ENCODE measurements at regions not wholly inside any gene's neighbourhood (a gene's known extent, or its start where the extent isn't known, plus 50 kb on each side); places are given as distances from the start of the nearest gene placed in this dataset.

DNA sequence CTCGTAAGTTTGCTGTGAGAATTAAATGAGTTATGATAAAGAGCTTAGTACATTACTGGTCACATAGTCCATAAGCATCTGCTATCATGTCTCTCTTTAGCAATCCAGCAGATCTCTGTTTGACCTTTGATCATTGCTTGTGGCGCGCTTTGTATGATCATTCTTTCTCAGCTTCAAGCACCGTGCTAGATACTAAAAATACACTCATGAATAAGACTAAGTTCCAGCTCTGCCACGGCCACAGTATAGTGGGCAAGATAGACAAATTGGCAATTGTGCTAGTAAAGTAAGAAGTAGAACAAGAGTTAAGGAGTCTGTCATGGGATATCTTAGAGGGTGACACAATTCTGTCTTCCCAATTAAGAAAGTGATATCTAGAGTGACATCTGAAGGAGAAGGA, 75.2 kb upstream of the ADGRF1 start:
- DNase-seq (ENCODE audit: low read depth in 2 of 2), result no peak

DNA sequence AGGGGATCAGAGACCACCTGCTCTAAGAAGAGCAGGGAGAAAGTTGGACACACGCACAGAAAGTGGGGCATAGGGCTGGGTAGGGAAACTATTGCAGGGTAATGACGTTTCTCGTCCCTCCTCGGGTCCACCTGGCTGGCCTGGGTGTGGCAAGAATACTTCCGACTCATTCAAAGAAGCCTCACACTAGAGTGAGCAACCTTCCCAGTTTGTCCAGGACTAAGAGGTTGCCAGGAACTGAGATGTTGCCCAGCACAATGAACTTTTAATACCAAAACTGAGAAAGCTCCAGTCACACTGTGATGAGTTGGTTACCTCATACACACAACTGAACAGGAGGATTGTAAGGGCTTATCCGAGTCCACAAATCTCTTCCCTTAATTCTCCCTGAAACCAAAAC, 74.5 kb upstream of the ADGRF1 start:
- DNase-seq (ENCODE audit: low read depth in 2 of 2), result no peak

DNA sequence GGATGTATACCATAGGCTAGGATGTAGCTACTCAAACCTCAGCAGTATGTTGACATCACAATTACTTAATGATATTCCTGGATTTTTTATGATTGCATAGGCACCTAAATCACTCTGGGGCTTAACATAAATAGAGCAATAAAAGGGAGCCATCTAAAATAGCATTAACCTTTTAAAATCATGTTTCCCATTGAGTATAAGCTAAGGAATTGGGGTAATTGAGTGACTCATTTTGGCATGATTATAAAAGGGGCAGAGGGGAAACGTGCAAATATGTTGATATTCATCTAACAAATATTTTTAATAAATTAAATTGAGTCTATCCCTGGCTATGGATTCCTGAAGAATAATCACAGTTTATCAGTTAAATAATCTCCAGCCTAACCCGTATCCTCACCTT, 74.0 kb upstream of the ADGRF1 start:
- DNase-seq (ENCODE audit: low read depth in 2 of 2), result no peak

DNA sequence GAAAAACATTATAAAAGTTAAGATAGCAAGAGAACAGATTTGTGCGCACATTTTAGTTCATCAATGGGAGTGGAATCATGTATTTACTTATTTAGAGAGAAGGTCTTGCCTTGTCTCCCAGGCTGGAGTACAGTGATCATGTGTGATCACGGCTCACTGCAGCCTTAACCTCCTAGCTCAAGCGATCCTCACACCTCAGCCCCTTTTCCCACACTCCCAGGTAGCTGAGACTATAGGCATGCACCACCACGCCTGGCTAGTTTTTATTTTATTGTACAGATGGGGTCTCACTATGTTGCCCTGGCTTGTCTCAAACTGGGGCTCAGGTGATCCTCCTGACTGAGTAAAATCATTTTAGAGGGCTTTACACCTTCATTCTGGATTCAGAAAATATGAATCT, 72.3 kb upstream of the ADGRF1 start:
- DNase-seq (ENCODE audit: low read depth in 2 of 2), result no peak

DNA sequence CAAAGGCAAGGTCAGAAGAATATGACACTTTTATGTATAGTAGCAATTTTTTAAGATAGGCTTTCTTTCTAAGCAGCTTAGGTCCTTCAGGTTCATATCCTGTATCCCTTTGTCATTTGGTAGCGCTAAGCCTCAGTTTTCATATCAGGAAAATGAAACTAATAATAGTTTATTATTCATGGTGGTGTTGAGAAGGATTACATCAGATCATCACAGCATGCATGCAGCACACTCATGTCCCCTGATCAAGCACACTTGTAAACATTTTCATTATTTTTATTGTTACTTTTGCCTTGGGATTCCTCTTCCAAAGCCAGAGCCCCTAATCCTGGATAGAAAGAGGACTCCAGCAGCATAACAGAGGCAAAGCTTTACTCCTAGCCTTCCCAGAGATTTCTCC, 70.2 kb upstream of the ADGRF1 start:
- DNase-seq (ENCODE audit: low read depth in 2 of 2), result no peak

DNA sequence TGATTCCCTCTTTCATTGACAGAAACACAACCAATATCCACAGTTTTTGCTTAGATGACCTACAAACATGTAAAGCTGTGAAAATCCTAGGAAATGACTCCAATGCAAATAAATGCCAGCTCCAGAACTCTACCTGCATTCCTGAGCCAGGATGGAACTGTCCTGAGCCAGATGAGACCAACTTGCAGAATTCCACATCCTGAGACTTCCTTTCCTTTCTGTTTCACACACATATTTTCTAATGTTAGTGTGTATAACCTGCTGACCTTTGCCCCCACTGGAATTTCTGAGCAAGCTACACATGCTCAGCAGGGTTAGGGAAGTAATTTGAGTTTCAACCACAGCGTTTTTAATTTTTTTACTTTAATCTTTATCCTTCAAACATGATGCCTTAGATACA, 69.6 kb upstream of the ADGRF1 start:
- no peak for DNase-seq (ENCODE audit: low read depth in 2 of 2)

DNA sequence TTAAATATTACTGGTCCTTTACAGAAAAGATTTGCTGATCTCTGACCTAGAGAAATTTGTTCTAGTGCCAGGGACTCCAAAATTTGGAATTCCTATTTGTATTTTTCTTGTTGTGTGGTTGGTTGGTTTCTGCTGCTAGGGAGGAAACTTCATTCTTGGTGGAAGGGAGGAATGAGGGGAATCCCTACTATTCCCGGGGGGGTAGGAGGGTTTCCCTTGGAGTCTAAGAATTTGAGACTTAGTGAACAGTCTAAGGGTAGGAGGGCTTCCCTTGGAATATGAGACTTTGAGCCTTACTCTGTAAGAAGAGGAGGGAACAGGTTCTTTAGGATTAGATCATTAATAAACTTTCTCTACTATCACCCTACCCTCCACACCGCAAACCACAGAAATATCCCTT, 67.1 kb upstream of the ADGRF1 start:
- DNase-seq (ENCODE audit: low read depth in 2 of 2), result no peak

DNA sequence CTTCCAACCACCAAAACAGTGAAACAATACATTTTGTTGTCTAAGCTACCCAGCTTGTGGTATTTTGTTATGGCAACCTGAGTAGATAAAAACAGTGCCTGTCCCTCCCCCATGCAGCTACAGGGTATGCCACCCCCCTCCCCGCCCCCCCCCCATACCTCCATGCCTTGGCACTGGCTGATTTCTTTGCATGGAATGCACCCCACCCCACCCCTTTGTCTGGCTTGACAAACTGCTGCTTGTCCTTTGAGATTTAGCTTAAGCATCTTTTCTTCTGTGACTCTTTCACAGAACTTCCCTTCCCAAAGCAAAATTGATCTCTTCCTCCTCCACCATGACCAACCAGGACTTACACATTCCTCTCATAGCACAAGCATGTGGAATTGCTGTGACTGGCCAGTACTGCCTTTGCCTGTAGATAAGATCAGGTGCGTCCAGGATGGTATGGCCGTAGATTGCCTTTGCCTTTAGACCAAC, 64.6 kb upstream of the ADGRF1 start:
- no peak for DNase-seq (ENCODE audit: low read depth in 2 of 2)

DNA sequence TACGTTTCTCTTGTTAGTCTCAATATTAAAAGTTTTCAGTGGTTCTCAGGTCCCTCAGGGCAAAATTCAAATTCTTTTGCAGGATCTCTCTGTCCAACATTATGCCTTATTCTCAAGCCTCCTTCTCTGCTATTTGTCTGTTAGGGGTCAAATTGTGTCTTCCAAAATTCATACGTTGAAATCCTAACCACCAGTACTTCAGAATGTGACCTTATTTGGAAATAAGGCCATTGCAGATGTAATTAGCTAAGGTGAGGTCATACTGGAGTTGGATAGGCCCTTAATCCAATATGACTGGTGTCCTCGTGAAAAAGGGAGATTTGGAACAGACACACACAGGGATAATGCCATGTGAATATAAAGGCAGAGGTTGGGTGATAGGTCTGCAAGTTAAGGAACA, 64.1 kb upstream of the ADGRF1 start:
- no peak for DNase-seq (ENCODE audit: low read depth in 2 of 2)

DNA sequence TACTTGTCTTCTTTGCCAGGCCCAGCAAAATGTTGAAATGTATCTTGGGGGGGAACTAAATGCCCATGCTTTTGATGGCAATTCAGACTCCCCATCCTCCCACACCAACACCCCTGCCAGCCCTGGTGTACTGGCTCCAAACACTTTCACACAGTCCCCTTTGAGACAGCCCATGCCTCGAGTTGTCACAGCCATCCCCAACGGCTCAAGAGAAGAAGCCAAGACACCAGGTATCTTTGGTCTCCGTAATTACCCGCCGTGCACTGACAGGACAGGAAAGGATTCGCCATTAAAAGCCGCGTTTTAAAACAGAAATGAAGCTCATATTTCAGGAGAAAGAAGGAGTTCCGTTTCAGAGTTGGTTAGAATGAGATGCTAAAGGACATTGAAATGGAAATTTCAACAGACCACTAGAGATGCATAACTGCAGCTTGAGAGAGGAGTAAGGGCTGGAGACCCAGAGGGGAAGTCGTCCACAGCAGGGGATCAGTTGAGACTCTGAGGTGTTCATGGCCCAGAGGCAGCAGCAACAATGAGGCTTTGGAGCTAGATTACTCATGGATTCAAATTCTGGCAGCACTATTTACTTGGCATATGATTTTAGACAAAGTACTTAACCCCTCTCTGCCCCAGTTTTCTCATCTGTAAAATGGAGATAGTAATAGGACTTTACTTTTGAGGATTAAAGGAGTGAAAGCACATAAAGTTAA, 63.5 kb upstream of the ADGRF1 start:
- DNase-seq (ENCODE audit: low read depth in 2 of 2), result no peak

DNA sequence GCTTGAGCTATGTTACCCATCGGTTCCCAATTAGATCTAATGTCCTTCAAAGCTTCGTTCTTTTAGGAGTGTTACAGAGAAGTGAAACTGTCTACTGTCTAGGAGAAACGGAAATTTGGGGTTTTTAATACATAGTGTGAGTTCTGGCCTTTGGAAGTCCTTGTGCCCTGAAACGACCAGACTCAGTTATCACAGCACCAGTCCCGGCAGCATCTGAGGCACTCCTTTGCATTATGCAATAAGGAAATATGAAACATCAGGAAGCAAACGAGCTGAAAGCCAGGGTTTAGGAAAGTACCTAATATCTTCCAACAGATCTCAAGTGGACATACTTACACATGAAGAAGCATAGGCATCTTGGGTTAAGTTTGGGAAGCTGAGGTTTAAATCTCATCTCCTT, 61.8 kb upstream of the ADGRF1 start:
- no peak for DNase-seq (ENCODE audit: low read depth in 2 of 2)

DNA sequence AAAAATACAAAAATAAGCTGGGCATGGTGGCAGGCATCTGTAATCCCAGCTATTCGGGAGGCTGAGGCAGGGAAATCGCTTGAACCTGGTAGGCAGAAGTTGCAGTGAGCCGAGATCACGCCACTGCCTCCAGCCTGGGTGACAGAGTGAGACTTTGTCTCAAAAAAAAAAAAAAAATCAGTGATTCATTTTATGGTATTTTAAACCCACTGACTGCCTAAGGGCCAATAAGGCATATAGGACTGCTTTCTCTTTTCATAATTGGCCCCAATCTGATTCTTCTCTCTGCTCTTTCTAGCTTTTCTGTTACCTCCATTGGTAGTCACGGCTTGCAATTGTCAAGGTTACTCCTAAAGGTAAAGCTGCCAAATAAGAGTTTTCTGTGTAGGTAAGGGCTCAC, 60.2 kb upstream of the ADGRF1 start:
- DNase-seq (ENCODE audit: low read depth in 2 of 2), result no peak

DNA sequence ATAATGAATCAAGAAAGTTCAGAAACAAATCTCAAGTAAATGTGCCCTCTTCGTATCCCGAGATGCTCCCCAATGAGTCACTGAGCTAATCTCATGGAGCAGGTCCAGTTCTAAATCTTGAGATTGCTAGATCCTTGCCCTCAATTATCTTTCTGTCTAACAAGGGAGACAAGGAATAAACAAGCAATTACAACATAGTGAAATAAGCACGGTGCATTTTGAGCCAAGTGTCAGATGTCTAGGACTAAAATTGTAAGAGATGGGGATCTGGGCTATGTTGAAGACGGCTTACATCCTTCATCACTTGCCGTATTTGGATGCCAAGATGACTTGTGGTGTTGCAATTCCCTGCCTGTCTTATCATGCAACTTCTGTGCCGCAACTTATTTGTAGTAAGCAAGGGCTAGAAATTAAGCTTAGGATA, 56.5 kb upstream of the ADGRF1 start:
- DNase-seq (ENCODE audit: low read depth in 2 of 2), result no peak

DNA sequence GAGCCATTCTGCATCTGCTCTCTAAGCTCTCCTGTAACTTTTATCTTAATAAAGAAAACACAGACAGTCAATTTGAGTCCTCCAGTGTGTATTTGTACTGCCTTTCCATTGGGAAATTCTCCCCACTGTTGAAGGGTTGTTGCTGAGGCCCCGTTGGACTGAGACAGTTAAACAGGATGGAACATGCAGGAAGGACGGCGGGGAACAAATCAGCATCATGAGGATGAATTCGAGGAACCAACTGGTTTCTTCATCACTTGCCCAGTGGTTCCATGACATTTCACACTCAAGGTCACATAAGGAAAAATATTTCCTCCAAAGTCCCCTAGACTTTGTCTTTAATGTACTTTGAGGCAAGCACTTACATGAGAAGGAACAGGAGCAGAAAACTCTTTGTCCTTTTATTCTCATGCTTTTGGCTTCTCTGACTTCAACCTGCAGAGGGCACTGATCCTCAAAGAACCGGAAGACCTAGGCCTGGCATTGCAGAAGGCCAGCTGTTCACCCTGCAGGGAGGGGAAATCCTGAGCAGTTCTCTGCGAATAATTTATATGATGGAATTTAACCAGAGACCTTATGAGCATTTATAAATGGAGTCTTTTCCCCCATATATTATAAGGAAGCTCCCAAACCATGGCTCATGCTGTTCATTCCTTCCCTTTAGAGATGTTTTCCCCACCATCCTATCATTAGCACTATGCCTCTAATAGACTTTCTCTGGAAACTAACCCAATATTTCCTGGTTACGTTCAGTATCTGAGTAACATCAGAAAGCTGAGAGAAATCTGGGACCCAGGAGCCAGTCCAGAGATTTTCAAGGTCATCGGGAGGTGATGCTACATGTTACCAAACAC, 55.2 kb upstream of the ADGRF1 start:
- peak; percentile 1 to 6 for DNase-seq (ENCODE audit: low read depth in 2 of 2)

DNA sequence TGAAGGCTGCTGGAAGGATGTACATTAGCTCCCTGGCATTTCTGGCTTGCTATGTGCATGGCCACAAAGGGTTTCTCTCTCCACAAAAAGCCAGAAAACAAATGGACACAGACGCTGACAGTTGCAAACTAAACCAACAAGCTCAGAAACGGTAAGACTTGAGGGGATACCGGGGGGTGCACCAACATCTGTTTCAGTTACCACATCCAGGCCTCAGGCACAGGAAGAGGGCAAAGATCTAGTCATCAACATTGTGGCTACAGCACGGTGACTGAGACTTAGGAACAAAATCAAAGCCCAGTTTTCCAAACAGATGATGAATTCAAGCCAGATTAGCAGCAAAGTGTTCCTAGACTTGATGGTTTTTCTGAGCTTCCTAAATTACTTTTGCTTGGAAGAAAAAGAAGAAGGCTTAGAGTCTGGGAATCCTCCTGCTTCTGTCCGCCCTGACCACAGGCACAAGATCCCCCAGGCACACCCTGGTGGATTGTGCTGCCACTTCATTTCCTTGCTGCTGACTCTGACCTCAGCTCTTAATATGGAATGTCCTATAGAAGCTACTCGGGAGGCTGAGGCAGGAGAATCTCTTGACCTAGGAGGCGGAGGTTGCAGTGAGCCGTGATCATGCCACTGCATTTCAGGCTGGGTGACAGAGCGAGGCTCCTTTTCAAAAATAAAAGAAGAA, 54.2 kb upstream of the ADGRF1 start:
- no peak for DNase-seq (ENCODE audit: low read depth in 2 of 2)

DNA sequence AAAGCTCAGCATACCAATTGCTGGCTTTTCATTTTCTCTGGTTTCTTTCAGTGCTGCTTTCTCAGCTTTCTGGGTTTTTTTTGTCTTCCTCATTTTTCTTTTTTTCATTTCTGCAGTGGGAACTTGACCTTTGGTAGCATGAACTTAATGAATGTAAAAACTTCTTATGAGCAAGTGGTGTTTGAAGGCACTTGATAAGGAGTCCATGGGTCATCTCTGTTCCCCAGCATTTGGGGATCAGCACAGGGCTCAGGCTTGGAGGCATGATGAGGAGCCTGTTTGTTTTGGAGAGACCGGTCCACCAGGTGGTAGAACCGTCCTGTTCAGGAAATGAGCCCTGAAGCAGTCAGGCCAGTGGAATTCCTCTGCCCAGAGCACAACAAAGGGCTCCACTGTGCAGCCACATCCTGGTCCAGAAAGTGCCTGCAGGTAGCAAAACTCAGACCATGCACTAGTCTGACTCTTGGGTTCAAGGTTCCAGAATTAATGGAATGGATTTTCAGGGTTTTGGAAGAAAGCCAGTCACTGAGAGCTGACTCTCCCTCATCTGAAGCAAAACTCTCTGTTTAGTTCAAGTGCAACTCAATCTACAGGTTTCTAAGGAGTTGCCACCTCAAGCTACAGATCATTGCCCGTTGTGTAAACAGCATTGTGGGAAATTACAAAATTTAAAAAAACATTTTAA, 52.3 kb upstream of the ADGRF1 start:
- no peak for DNase-seq (ENCODE audit: low read depth in 2 of 2)

DNA sequence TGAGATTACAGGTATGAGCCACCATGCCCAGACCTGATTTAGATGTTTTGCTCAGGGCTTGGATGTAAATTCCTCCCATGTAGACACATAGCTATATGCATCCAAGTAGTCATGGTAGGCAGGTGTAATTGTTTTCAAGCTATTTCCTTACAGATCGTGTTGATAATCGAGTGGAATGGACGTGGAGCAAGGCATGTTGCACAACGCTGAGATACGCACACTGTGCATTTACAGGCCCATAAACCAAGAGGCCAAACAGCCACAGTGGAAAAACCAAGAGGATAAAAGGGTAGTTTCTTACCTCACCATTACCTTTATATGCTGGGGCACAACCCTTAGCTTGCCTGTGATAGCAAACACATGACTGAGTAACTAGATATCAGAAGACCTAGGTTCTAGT, 51.0 kb upstream of the ADGRF1 start:
- no peak for DNase-seq (ENCODE audit: low read depth in 2 of 2)

DNA sequence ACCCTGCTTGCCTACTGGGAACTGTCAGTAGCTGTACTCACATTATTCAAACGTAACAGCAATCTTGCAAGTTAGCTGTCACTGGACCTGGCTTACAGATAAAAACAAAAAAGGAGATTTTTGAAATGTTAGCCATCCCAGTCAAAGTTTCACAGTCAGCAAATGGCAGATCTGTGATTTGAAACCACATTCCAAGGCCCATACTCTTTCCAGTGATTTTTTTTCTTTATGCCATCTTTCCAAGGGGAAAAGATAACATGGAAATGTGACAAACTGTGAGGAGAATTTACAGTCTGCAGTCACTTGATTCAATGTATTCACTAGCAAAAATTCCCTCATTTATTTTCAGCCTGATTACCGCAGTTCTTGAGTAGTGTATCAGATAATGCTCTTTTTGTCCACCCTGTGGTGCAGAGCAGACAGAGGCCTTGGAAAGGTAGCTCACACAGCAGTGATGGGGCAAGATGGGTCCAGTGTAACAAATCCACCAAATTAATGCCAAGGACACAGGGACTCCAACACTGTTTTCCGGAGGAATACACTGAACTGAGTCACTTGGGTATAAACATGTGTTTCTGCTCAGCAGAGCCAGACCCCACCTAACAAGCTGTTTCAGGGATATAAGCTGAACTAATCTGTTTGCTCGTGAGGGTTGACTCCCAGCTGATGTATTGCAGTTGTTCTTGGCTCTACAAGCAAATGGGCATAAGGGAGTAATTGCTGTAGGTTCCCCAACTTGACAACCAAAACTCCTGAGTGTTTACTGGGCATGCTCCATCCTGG, 49.9 kb upstream of the ADGRF1 start:
- DNase-seq (ENCODE audit: low read depth in 2 of 2), result no peak

Data from stimulated activated CD8-positive, alpha-beta memory T cell treated with anti-CD3 and anti-CD28 coated beads, Interleukin-15, amount 100 ng/mL, for 48 hours (primary cell).